OCI-LY7 (cell line): ENCODE measurements at regions not wholly inside any gene's neighbourhood (a gene's known extent, or its start where the extent isn't known, plus 50 kb on each side); places are given as distances from the start of the nearest gene placed in this dataset.

Experiments
- CTCF ChIP-seq: fragments of 200-600 bp; sonication (generic); conservative IDR thresholded peaks from 2 replicates; pipeline ENCODE4 v1.5.1; 2014; ENCODE audit warnings: mild to moderate bottlenecking, antibody characterized with exemption, low read length, moderate library complexity, mixed read lengths
- EZH2phosphoT487 ChIP-seq: fragments of 200-600 bp; sonication (generic); IDR thresholded peaks from 2 replicates; pipeline ENCODE4 v1.6.1; 2018; ENCODE audit warnings: low read depth, borderline replicate concordance, mild to moderate bottlenecking, mixed run types, antibody characterized with exemption, low read length, moderate library complexity, mixed read lengths

GRCh38 chr21:16979574-16979973 lies 533.3 kb upstream of the CXADR start:
- TF ChIP-seq CTCF: no peak
- no peak for TF ChIP-seq EZH2phosphoT487
